Smooth muscle cell (in vitro differentiated cells): ENCODE measurements at regions not wholly inside any gene's neighbourhood (a gene's known extent, or its start where the extent isn't known, plus 50 kb on each side); places are given as distances from the start of the nearest gene placed in this dataset.
A peak's percentile ranks its signal among the peaks of the same experiment; 100 is the strongest.

ENCODE experiments used
- DNase-seq: peaks from one replicate; lab custom pipeline; 2025; ENCODE audit not compliant: unreplicated experiment; lab: John Stamatoyannopoulos, UW
- H2AFZ ChIP-seq: fragments of 200-600 bp; sonication (generic); 2 replicates; pipeline ENCODE4 v1.6.0; 2016; ENCODE audit warnings: antibody characterized with exemption, low read depth, mild to moderate bottlenecking
- H3F3A ChIP-seq: fragments of 200-600 bp; sonication (generic); 2 replicates; pipeline ENCODE4 v1.6.0; 2017; ENCODE audit warnings: antibody characterized with exemption, low read depth
- H3K27ac ChIP-seq: fragments of 200-600 bp; sonication (generic); 2 replicates; pipeline ENCODE4 v1.5.1; 2016; ENCODE audit warnings: low read depth, mild to moderate bottlenecking
- H3K27me3 ChIP-seq: fragments of 200-600 bp; sonication (generic); 2 replicates; pipeline ENCODE4 v1.6.1; 2016; ENCODE audit warnings: low read depth, mild to moderate bottlenecking
- H3K36me3 ChIP-seq: fragments of 200-600 bp; sonication (generic); 2 replicates; pipeline ENCODE4 v1.5.1; 2016; ENCODE audit warnings: low read depth
- H3K4me1 ChIP-seq: fragments of 200-600 bp; sonication (generic); 2 replicates; pipeline ENCODE4 v1.5.1; 2016; ENCODE audit warnings: low read depth
- H3K4me2 ChIP-seq: fragments of 200-600 bp; sonication (generic); 2 replicates; pipeline ENCODE4 v1.6.0; 2016; ENCODE audit warnings: mild to moderate bottlenecking
- H3K4me3 ChIP-seq: fragments of 200-600 bp; sonication (generic); 2 replicates; pipeline ENCODE4 v1.5.1; 2016; ENCODE audit warnings: mild to moderate bottlenecking
- H3K79me2 ChIP-seq: fragments of 200-600 bp; sonication (generic); 2 replicates; pipeline ENCODE4 v1.6.0; 2016; ENCODE audit warnings: low read depth, mild to moderate bottlenecking
- H3K9ac ChIP-seq: fragments of 200-600 bp; sonication (generic); 2 replicates; pipeline ENCODE4 v1.6.0; 2016; ENCODE audit warnings: low read depth
- H3K9me3 ChIP-seq: fragments of 200-600 bp; sonication (generic); replicated peaks from 2 replicates; pipeline ENCODE4 v1.5.1; 2016; ENCODE audit warnings: low read depth
- H4K20me1 ChIP-seq: fragments of 200-600 bp; sonication (generic); 2 replicates; pipeline ENCODE4 v1.6.0; 2016; ENCODE audit warnings: low read depth
- CTCF ChIP-seq: fragments of 200-600 bp; sonication (generic); IDR thresholded peaks from 2 replicates; pipeline ENCODE4 v1.5.1; 2017; ENCODE audit warnings: borderline replicate concordance, mild to moderate bottlenecking, antibody characterized with exemption; ENCODE audit not compliant: insufficient read depth, poor library complexity, severe bottlenecking
- WGBS: methylation state at CpG from one replicate; pipeline ENCODE4 v1.1.7; 2016; ENCODE audit warnings: low lambda C conversion rate; 5-methylcytosine and 5-hydroxymethylcytosine counted together

DNA sequence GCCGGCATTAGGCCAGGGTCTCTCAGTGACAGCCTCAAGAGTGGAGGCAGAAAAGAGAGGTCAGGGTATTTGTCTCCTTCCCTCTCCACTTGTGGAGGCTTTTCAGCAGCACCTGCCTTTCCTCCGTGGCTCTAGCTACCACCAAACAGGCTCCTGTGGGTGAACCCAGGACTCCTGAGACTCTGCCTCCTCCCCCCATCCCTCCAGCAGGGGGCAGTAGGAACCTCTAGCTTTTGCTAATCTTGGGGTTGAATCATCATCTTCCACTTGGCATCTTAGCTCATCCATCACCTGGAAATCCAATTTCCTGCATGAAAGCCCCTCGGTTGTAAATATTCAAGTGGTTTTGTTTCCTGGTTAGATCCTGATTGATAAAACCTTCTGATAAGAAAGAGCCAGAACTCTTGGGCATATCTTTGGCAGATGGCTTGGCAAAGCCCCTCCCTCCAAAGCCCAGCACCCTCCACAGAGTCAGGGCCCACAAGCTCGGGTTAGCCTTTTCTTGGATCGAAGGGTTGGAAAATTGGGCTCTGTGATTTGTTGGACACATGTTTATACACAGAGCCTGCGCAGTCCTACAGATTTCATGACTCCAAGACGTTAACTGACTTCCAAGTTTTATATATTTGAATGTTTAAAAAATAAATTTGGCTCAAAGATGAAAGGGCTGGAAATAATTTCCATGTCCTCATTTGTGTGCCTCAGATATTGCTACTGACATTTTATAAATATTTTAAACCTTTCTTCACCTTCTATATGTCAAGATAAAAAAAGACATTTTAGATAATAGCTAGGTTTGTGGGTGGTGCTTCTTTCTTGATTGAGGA lies 322.1 kb downstream of the MAP2K4 start:
- Histone ChIP-seq H3K4me3 (no peak overlapping the region), H2AFZ (no peak overlapping the region)
- 75% methylated on average over 7 of the region's 7 CpGs for WGBS

GRCh38 chr17:12348476-12348875 lies 317.2 kb upstream of the MYOCD start:
- H3K36me3 ChIP-seq: no peaks in the 10 kb centered on the region
- DNase-seq: no peak
- H3K4me1 ChIP-seq: no peaks in the 10 kb centered on the region
- no peak overlapping the region for H3K4me3 ChIP-seq
- H3K79me2 ChIP-seq: no peaks in the 10 kb centered on the region
- H3K9ac ChIP-seq: no peak overlapping the region
- H3K27me3 ChIP-seq: no peaks in the 10 kb centered on the region
- H3K27ac ChIP-seq: no peak overlapping the region
- no peaks in the 10 kb centered on the region for H3F3A ChIP-seq
- H3K4me2 ChIP-seq: no peak overlapping the region
- H3K9me3 ChIP-seq: no peaks in the 10 kb centered on the region
- WGBS: 60% methylated on average over 2 of the region's 2 CpGs
- H4K20me1 ChIP-seq: no peaks in the 10 kb centered on the region
- TF ChIP-seq CTCF: no peak
- H2AFZ ChIP-seq: no peak overlapping the region

More for the DNA sequence above, 322.1 kb downstream of the MAP2K4 start:
- H3K27ac ChIP-seq: no peak overlapping the region
- H3F3A ChIP-seq: no peaks in the 10 kb centered on the region
- H3K9me3 ChIP-seq: no peaks in the 10 kb centered on the region
- no peak for DNase-seq
- no peaks in the 10 kb centered on the region for H3K4me1 ChIP-seq
- no peaks in the 10 kb centered on the region for H3K27me3 ChIP-seq
- no peaks in the 10 kb centered on the region for H3K79me2 ChIP-seq
- H3K4me2 ChIP-seq: no peak overlapping the region
- H4K20me1 ChIP-seq: no peaks in the 10 kb centered on the region
- no peak overlapping the region for H3K9ac ChIP-seq
- no peaks in the 10 kb centered on the region for H3K36me3 ChIP-seq
- peak; percentile 44 for TF ChIP-seq CTCF

- no peak for DNase-seq
- no peak for TF ChIP-seq CTCF
- H3K79me2 ChIP-seq: no peaks in the 10 kb centered on the region
- H3K4me3 ChIP-seq: no peak overlapping the region
- 100% methylated on average over 1 of the region's 1 CpG for WGBS
- H3K27ac ChIP-seq: no peak overlapping the region
- no peak overlapping the region for H2AFZ ChIP-seq
- no peaks in the 10 kb centered on the region for H3K9me3 ChIP-seq
- no peaks in the 10 kb centered on the region for H3K4me1 ChIP-seq
- H3K9ac ChIP-seq: no peak overlapping the region
- no peak overlapping the region for H3K4me2 ChIP-seq
- H3K36me3 ChIP-seq: no peaks in the 10 kb centered on the region
- no peaks in the 10 kb centered on the region for H3F3A ChIP-seq
- H3K27me3 ChIP-seq: no peaks in the 10 kb centered on the region
- no peaks in the 10 kb centered on the region for H4K20me1 ChIP-seq
Measured at GRCh38 chr17:12349297-12349696, 316.4 kb upstream of the MYOCD start.

DNA sequence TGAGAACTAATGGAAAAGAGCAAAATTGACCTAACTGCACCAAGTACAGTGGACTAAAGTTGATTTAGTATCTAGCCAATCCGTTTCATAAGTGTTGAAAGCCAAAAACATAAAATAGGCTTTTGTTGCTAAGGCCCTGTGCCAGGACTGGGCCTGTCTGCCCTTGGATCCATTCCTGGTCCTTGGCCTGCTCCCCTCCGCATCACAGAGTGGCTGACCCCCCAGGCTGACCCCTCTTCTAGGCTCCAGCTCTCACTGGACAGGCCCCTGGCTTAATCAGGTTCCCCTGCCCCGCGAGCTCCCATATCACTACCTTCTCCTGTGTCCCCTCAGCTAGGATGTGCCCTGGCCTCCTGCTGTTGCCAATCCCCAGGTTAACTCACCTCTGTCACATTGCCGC lies 313.6 kb upstream of the MYOCD start:
- H3K9me3 ChIP-seq: no peaks in the 10 kb centered on the region
- over 99% methylated on average over 5 of the region's 5 CpGs for WGBS
- H3F3A ChIP-seq: no peaks in the 10 kb centered on the region
- no peak overlapping the region for H3K27ac ChIP-seq
- DNase-seq: no peak
- H3K79me2 ChIP-seq: no peaks in the 10 kb centered on the region
- H3K4me2 ChIP-seq: no peak overlapping the region
- no peaks in the 10 kb centered on the region for H3K36me3 ChIP-seq
- H3K9ac ChIP-seq: no peak overlapping the region
- H4K20me1 ChIP-seq: no peaks in the 10 kb centered on the region
- no peaks in the 10 kb centered on the region for H3K27me3 ChIP-seq
- no peak for TF ChIP-seq CTCF
- no peak overlapping the region for H2AFZ ChIP-seq
- H3K4me3 ChIP-seq: no peak overlapping the region
- no peaks in the 10 kb centered on the region for H3K4me1 ChIP-seq
